Astrocyte of the cerebellum (primary cell): ENCODE measurements at regions not wholly inside any gene's neighbourhood (a gene's known extent, or its start where the extent isn't known, plus 50 kb on each side); places are given as distances from the start of the nearest gene placed in this dataset.
"Not testable (repeated sequence)": the region's sequence is repeated elsewhere in the genome, so short reads cannot be mapped to it uniquely, and the experiment has no call there.

Source experiments
- DNase-seq: peaks from one replicate; pipeline ENCODE4 v3.0.0-alpha.2; 2011; ENCODE audit warnings: low read depth
- H3K4me3 ChIP-seq: 2 replicates; pipeline ENCODE4 v1.5.1; 2011; ENCODE audit warnings: mild to moderate bottlenecking, low read depth, low read length, moderate library complexity
- CTCF ChIP-seq: IDR thresholded peaks from 2 replicates; pipeline ENCODE4 v1.5.1; 2012; ENCODE audit warnings: low read length, low read depth, moderate library complexity, mild to moderate bottlenecking; ENCODE audit errors: missing control alignments
- in situ Hi-C: cut with HindIII; loops from 2 replicates; pipeline ENCODE4 v1.10.0; 2017; ENCODE audit warnings: low sequenced_read_pairs

DNA sequence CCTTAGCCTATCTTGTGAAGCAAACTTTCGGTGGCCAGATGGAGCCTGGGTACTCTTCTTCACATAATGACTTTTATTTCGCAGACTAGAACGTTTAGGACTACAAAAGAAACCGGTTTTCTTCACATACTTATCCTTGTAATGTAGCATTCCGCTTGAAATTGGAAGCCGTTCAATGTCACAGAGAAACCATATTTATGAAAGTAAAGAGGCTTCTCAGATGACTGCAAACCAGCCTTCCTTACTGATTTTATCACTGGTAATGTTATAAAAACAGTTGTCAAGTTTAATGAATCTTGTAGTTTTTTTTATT, 94.1 kb downstream of the PPIAL4G start:
- DNase-seq: no peak
- in situ Hi-C loops: no loop called here
- H3K4me3 ChIP-seq: peak overlapping the region; percentile 42
- TF ChIP-seq CTCF: no peak

GRCh38 chr1:148388260-148389026, 94.7 kb downstream of the PPIAL4G start:
- TF ChIP-seq CTCF: no peak
- peak; percentile 69 for DNase-seq
- in situ Hi-C loops: no loop called here
- peak overlapping the region; percentile 42 for H3K4me3 ChIP-seq

DNA sequence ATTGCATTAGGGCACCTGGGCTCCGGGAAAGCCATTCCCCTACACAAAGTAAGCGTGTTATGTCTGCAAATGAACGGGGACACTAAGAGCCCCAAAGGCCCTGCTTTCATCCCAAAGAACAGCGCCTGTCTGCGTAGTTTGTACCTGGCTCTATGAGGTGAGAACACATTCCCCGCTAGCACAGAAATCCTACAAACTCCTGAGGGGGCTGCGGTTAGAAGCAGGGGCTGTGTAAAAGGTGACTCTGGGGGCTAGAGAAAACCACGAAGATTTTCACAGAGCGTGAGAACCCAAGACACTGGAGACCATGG, 95.2 kb downstream of the PPIAL4G start:
- H3K4me3 ChIP-seq: not testable (repeated sequence)

GRCh38 chr1:148387122-148387948, 95.8 kb downstream of the PPIAL4G start:
- H3K4me3 ChIP-seq, in situ Hi-C loops, DNase-seq: not testable (repeated sequence)

More for the DNA sequence above, 95.2 kb downstream of the PPIAL4G start:
- DNase-seq, in situ Hi-C loops: not testable (repeated sequence)

- TF ChIP-seq CTCF: no peak
Measured at GRCh38 chr1:148386617-148387016, 96.5 kb downstream of the PPIAL4G start.

DNA sequence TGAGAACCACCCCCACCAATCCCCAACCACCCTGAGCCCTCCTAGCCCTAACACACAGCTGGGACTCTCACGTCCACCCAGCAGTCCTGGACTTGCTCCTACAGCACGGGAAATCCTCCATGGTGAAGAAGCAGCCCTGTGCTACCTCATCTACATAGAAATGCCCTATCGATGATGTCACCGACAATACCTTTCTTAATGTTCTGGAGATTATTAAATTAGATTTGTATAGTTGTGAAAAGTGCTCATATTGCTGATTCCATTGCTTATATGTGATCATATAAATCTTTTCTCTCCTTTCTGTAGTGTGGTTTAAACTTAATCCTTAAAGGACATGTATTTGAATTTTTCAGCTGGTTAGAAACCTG, 97.1 kb downstream of the PPIAL4G start:
- DNase-seq, in situ Hi-C loops: not testable (repeated sequence)

More at GRCh38 chr1:148386617-148387016, 96.5 kb downstream of the PPIAL4G start:
- no peak for DNase-seq
- no peak overlapping the region for H3K4me3 ChIP-seq
- in situ Hi-C loops: no loop called here

DNA sequence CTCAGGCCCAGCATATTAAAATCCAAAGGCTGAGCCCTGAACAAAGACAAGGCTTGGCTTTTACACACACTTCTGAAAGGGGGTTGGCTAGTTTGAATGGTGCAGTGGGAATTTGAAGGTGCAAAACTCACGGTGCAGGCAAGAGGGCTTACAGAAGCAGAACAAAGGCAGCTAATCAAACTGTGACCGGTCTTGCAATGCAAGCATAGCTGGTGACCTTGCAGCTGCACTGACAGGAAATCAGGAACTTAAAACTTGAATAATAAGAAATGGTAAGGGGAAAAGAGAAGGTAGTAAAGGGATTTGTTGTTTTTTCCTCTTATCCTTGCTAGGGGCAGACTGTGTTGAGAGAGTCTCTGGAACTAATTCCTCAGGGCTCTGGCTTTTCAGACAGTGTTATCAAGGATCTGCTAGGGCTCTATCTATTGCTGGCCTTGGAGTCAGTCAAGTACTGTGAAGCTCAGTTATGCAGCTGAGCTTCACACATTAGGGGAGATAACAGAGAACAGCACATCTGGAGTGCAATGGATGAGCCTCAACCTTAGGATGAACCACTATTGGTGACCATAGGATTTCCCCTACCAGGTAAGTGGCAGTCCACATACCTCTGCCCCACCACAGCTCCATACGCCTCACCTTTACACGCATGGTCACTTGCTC, 97.6 kb downstream of the PPIAL4G start:
- TF ChIP-seq CTCF: no peak
- no peak overlapping the region for H3K4me3 ChIP-seq
- in situ Hi-C loops: no loop called here
- DNase-seq: no peak

More for the DNA sequence above, 97.1 kb downstream of the PPIAL4G start:
- not testable (repeated sequence) for H3K4me3 ChIP-seq

- H3K4me3 ChIP-seq: no peak overlapping the region
- TF ChIP-seq CTCF: no peak
- no peak for DNase-seq
- in situ Hi-C loops: no loop called here
Measured at GRCh38 chr1:148383966-148384365, 99.1 kb downstream of the PPIAL4G start.
